ENCODE measurements at regions not wholly inside any gene's neighbourhood (a gene's known extent, or its start where the extent isn't known, plus 50 kb on each side); places are given as distances from the start of the nearest gene placed in this dataset.

DNA sequence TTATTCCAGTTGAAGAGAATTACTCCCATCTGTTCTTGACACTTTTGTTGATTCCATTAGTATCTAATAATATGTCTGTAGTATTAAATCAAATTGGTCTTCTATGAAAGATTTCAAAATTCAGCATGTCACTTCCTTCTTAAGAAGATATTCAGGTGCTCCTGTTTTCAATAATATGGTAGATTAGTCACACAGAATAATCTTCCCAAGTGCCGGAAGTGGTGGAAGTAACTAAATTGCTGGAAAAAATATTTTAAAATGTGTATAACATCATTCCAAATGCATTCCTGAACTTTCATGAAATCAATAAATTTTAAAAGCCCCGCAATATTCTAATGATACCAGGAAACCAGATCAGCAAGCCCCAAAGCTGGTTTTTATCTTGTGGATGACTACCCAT, 281.3 kb downstream of the EPM2A start:
- H3K36me3 ChIP-seq: no peaks in the 10 kb centered on the region

DNA sequence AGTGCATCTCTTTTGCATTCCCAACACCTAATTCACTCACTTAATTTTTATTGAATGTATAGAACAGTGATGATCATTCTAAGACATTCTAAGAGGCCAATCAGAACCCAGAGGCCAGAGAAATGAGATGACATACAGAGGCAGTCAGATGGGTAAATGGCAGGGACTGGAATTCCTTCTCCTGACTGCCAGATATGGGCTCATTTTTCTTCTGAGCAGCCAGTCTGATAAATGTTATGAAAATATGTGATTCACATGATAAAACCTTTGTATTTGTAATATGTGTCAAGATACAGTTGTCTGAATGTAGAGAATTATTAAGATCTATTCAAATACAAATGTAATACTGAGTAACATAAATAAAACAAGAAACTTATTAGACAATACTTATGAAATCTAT, 277.8 kb downstream of the EPM2A start:
- Histone ChIP-seq H3K27me3 (no peaks in the 10 kb centered on the region), H3K9me3 (no peaks in the 10 kb centered on the region), H3K4me1 (no peaks in the 10 kb centered on the region), H3K36me3 (no peaks in the 10 kb centered on the region), H3K4me3 (no peak overlapping the region), H3K9ac (ENCODE audit: low read depth in 2 of 2, low read length in 2 of 2) (no peak overlapping the region), H3K27ac (no peak overlapping the region)
- TF ChIP-seq CTCF (IDR thresholded peaks at IDR 0.05): no peak
- no peak for DNase-seq
- intact Hi-C loops (cut with DNase I): no loop called here

More for the DNA sequence above, 281.3 kb downstream of the EPM2A start:
- DNase-seq: no peak
- Histone ChIP-seq H3K27me3 (no peaks in the 10 kb centered on the region), H3K9me3 (no peaks in the 10 kb centered on the region), H3K4me3 (no peak overlapping the region), H3K9ac (ENCODE audit: low read depth in 2 of 2, low read length in 2 of 2) (no peak overlapping the region), H3K27ac (no peak overlapping the region), H3K4me1 (no peaks in the 10 kb centered on the region)
- TF ChIP-seq CTCF (IDR thresholded peaks at IDR 0.05): no peak
- intact Hi-C loops (cut with DNase I): no loop called here

DNA sequence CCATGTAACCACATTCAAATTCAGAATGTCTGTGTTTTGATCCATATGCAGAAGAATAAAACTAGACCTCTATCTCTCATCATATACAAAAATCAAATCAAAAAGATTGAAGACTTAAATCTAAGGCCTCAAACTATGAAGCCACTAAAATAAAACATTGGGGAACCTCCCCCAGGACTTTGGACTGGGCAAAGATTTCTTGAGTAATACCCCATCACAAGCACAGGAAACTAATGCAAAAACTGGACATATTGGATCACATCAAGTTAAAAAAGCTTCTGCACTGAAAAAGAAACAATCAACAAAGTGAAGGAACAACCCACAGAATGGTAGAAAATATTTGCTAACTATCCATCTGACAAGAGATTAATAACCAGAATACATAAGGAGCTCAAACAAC, 266.8 kb downstream of the EPM2A start:
- no peak overlapping the region for H3K4me3 ChIP-seq
- H3K27me3 ChIP-seq: no peaks in the 10 kb centered on the region
- no peaks in the 10 kb centered on the region for H3K9me3 ChIP-seq
- TF ChIP-seq CTCF (IDR thresholded peaks at IDR 0.05): no peak
- no peak for DNase-seq
- no peak overlapping the region for H3K27ac ChIP-seq
- H3K36me3 ChIP-seq: no peaks in the 10 kb centered on the region
- intact Hi-C loops (cut with DNase I): no loop called here
- H3K9ac ChIP-seq (ENCODE audit: low read depth in 2 of 2, low read length in 2 of 2): no peak overlapping the region
- no peaks in the 10 kb centered on the region for H3K4me1 ChIP-seq

- H3K9ac ChIP-seq (ENCODE audit: low read depth in 2 of 2, low read length in 2 of 2): no peak overlapping the region
Measured at GRCh38 chr6:145469021-145469420, 266.3 kb downstream of the EPM2A start.

DNA sequence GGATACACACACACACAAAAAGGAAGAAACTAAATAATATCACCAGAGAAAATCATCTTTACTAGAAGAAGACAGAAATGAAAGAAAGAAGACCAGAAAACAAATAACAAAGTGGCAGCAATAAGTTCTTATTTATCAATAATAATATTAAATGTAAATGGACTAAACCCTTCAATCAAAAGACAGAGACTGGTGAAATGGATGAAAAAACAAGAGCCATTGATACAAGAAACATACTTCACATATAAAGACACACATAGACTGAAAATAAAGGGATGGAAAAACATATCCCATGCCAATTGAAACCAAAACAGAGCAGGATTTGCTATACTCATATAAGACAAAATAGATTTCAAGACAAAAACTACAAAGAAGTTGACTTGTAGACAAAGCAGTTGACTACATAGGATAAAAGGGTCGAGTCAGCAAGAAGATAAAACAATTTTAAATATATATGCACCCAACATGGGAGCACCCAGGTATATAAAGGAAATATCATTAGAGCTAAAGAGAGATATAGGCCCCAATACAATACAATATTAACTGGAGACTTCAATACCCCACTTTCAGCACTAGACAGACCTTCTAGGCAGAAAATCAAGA, 259.4 kb downstream of the EPM2A start:
- Histone ChIP-seq H3K27me3 (no peaks in the 10 kb centered on the region), H3K36me3 (no peaks in the 10 kb centered on the region), H3K9ac (ENCODE audit: low read depth in 2 of 2, low read length in 2 of 2) (no peak overlapping the region), H3K4me3 (no peak overlapping the region), H3K9me3 (no peaks in the 10 kb centered on the region), H3K4me1 (no peaks in the 10 kb centered on the region), H3K27ac (no peak overlapping the region)
- intact Hi-C loops (cut with DNase I): no loop called here
- TF ChIP-seq CTCF (IDR thresholded peaks at IDR 0.05): no peak
- DNase-seq: no peak

More at GRCh38 chr6:145469021-145469420, 266.3 kb downstream of the EPM2A start:
- intact Hi-C loops (cut with DNase I): no loop called here
- Histone ChIP-seq H3K4me3 (no peak overlapping the region), H3K27ac (no peak overlapping the region), H3K4me1 (no peaks in the 10 kb centered on the region), H3K9me3 (no peaks in the 10 kb centered on the region), H3K36me3 (no peaks in the 10 kb centered on the region), H3K27me3 (no peaks in the 10 kb centered on the region)
- no peak for DNase-seq
- TF ChIP-seq CTCF (IDR thresholded peaks at IDR 0.05): no peak
